ENCODE measurements at regions not wholly inside any gene's neighbourhood (a gene's known extent, or its start where the extent isn't known, plus 50 kb on each side); places are given as distances from the start of the nearest gene placed in this dataset.
A peak's percentile ranks its signal among the peaks of the same experiment; 100 is the strongest.

DNA sequence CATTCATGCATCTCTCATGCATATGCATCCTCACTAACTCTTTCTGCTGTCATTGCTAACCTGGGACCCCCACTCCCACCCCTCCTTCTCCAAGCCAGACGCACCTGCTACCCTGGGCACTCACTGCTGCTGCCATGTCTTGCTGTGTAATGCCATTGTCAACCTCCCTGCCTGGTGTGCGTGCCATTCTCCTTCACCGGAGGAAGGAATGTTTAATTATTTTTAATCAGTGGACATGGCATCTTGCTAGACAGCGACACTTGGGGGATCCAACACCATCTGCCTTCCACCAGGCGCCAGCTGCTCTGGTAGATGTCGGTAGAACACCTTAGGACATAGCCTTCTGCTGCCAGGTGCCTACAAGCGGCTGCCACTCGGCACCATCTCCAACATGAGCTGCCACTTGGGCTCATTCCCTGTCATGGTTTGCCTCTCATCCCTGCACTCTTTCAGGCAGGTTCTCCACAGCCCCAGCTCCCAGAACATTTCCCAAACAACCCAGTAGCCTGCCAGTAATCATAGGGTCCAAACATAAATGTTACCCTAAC lies 306.9 kb downstream of the TTLL7 start:
- Histone ChIP-seq H3K27ac (peak overlapping the region in 1 of 2 donors; percentile 74), H3K4me3 (peak overlapping the region; percentile 67)
- TF ChIP-seq, protein P1, sequence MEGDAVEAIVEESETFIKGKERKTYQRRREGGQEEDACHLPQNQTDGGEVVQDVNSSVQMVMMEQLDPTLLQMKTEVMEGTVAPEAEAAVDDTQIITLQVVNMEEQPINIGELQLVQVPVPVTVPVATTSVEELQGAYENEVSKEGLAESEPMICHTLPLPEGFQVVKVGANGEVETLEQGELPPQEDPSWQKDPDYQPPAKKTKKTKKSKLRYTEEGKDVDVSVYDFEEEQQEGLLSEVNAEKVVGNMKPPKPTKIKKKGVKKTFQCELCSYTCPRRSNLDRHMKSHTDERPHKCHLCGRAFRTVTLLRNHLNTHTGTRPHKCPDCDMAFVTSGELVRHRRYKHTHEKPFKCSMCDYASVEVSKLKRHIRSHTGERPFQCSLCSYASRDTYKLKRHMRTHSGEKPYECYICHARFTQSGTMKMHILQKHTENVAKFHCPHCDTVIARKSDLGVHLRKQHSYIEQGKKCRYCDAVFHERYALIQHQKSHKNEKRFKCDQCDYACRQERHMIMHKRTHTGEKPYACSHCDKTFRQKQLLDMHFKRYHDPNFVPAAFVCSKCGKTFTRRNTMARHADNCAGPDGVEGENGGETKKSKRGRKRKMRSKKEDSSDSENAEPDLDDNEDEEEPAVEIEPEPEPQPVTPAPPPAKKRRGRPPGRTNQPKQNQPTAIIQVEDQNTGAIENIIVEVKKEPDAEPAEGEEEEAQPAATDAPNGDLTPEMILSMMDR (IDR thresholded peaks at IDR 0.05): no peak
- no peak for DNase-seq (ENCODE audit: low spot score)

DNA sequence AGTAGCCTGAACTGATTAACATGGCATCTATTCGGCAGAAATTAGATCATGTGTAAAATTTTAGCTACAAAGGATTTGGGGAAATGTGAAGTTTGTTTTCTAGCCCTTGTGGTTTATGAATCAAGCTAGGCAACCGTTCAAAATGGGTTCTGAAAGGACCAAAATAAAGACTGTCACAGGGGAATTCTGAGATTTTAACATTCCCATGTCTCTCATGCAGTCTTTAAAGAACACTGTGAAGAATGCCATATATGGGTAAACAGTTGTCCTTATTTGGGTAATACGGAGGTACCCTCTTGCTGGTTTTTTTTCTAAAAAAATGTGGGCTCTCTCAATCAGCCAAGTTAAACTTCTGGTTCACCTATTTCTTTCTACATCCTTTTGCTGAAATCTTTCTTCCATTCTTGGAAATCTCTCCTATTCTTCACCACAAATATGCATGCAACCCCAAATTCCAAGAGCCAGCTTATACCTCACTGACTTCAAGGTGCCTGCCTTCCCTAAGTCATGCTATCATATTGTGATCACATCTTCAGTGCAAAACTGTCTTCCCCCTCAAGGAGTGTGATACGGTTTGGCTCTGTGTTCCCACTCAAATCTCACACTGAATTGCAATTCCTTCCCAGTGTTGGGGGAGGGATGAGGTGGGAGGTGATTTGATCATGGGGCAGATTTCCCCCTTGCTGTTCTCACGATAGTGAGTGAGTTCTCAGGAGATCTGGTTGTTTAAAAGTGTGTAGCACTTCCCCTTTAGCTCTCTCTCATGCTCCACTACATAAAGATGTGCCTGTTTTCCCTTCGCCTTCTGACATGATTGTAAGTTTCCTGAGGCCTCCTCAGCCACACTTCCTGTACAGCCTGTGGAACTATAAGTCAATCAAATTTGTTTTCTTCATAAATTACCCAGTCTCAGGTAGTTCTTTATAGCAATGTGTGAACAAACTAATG lies 308.7 kb downstream of the TTLL7 start:
- TF ChIP-seq, protein P1 (IDR thresholded peaks at IDR 0.05): no peak
- Histone ChIP-seq H3K4me3 (no peak overlapping the region), H3K27ac (peak overlapping the region in 1 of 2 donors; percentile 68)
- DNase-seq (ENCODE audit: low spot score): no peak

DNA sequence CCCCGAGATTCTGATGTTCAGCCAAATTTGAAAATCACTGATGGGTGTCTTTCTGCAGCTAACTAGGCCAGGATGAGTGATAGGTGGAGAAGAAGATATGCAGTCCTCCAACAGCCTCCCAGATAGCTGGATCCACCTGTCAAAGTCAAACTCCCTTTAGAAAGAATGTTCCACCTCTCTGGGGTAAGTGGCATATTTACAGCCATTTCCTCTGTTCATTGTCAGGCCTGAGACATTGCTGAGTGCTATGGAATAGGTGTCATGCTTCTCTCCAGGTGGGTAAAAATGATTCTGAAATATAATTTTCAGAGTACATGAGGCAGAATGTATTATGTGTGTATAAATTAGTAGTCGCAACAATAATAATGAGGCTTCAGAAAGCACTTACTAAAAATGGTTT lies 316.8 kb downstream of the TTLL7 start:
- TF ChIP-seq, protein P1 (IDR thresholded peaks at IDR 0.05): no peak
- Histone ChIP-seq H3K27ac (no peak overlapping the region), H3K4me3 (no peak overlapping the region)
- no peak for DNase-seq (ENCODE audit: low spot score)

DNA sequence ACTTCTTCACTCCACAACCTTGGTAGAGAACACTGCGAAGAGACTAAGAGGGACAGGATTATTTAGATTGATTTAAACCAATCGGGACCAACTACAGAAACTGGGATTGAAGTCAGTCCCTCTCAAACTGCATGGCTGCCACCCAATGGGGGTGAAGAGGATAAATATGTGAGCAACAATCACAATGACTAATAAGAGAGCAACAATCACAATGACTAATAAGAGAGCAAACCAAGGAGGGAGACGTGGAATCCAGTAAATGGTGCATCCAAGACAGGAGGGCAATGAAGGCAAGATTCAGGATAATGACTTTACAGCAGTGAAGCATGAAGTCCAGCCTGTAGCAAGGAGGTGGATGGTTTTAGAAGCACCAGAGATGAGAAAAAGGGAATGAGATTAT lies 322.8 kb downstream of the TTLL7 start:
- no peak for DNase-seq (ENCODE audit: low spot score)
- TF ChIP-seq, protein P1 (IDR thresholded peaks at IDR 0.05): no peak
- no peak overlapping the region for H3K27ac ChIP-seq
- H3K4me3 ChIP-seq: no peak overlapping the region

DNA sequence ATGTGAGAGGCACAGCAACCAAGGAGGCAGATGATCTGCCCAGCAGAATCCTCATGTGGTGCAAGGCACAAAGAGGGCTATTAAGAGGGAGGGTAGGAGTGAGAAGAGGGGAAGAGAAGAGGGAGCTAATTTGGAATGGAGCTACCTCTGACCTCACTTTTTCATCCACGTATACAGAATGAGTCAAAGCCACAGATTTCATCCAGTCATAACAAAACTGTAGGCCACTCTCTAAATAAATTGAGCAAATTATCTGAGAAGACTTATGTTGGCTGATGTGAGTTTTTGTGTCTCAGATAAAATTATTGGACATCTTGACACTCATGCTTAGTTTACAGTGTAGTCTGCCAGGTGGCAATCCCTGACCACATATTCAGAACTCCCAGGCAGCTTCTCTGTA lies 325.6 kb downstream of the TTLL7 start:
- no peak for DNase-seq (ENCODE audit: low spot score)
- Histone ChIP-seq H3K27ac (no peak overlapping the region), H3K4me3 (no peak overlapping the region)
- TF ChIP-seq, protein P1 (IDR thresholded peaks at IDR 0.05): no peak

- Histone ChIP-seq H3K4me3 (no peak overlapping the region), H3K27ac (no peak overlapping the region)
- no peak for DNase-seq (ENCODE audit: low spot score)
- TF ChIP-seq, protein P1 (IDR thresholded peaks at IDR 0.05): no peak
Observed at GRCh38 chr1:83671586-83671985, 327.3 kb downstream of the TTLL7 start.

All from coronary artery (tissue), 2 donors.